CD4-positive, alpha-beta T cell treated with Interferon alpha-2 for 1 hour (primary cell): ENCODE measurements at regions not wholly inside any gene's neighbourhood (a gene's known extent, or its start where the extent isn't known, plus 50 kb on each side); places are given as distances from the start of the nearest gene placed in this dataset.
"Not testable (repeated sequence)": the region's sequence is repeated elsewhere in the genome, so short reads cannot be mapped to it uniquely, and the experiment has no call there.

Experiments used
- DNase-seq, 2 donors: peaks; one replicate each; pipeline ENCODE4 v3.0.0-alpha.2; 2020 to 2022

DNA sequence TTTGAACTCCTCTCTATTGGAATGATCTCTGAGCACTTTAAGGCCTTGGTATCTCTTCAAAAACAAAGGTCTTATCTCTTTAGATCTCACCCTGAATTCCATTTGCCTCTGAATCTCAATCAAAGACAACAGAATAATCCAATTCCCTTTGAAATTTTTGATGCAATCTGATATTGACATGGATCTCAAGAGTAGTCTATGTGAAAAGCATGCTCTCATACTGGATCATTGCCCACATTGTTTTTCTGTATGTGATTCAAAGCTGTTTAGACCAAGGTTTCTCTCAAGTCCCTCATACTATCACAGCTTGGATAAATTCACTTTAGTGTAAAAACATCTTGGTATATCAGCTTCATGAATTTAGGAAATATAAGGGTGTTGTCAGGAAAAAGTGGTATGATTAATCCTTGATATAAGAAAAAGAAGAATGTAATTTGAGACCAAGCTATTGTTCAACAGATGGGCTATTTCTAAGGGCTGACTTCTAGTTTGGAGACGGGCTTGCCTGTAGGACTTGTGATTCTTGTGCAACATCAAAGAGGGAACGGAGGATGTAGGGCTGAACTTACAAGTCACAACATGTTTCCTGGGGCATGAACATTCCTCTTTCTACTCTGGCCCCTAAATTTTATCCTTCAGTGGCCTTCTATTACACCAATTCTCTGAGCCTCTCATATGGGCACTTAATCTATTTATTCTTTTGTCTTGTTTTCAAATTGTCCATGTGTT lies 77.9 kb upstream of the CITED2 start:
- DNase-seq, result no peak

DNA sequence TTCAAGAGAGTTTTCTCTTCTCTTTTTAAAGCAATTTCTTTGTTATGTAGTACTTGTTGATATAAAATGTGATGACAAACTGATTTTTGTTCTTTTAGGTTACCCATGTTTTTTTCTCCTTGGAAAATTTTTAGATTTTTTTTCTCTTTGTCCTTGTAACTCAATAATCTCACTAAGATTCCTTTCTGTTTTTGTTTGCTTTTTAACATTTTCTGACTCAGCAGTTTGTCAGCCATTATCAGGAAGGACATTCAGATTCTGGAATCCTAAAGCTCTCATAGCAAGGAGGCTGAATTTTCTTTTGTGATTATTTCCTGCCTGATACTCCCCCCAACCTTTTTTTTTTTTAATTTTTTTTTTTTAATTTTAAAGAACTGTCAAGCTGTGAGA lies 75.2 kb upstream of the CITED2 start:
- no peak for DNase-seq

DNA sequence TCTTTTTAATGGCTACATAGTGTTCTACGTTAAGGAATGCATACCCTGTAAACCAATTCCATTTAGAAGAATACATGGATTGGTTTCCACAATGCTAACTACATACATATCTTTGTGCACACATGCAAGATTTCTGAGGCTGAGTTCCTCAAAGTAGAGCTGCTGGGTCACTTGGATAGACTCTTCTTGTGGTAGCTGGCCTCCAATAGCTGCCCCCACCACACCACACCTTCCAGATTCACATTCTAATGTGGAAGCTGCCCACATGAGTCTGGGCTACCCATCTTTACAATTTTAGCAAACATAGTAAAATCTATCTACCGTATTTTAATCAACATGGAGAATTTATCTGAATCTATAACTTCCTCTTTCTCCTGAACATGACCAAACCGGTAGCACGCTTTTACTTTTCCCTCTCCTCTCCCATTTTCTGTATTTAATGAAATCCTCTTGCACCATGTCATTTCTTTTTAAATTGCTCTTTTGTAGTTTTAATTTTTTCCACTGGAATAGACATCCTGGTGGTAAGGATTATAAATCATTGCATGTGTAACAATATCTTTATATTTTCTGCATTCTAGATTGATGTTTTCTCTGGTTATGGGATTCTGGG lies 74.7 kb upstream of the CITED2 start:
- DNase-seq, result no peak

GRCh38 chr6:139448051-139448649 lies 73.7 kb upstream of the CITED2 start:
- DNase-seq, result no peak

DNA sequence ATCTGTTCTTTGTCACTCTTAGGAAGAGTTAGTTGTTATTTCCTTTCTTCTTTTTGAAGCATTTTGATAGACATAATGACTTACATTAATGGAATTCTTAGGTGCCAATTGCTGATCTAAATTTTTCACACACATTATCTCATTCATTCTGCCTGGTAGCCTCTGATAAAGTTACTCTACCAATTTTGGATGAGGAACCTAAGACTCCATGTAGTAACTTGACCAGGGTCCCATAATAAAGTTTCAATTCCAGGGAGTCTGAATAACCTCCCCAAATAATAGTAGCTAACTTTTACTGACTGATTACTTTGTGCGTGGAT lies 73.2 kb upstream of the CITED2 start:
- no peak for DNase-seq

- no peak for DNase-seq
Measured at GRCh38 chr6:139446768-139447655, 72.6 kb upstream of the CITED2 start.

- no peak for DNase-seq
Measured at GRCh38 chr6:139446138-139446715, 71.8 kb upstream of the CITED2 start.

DNA sequence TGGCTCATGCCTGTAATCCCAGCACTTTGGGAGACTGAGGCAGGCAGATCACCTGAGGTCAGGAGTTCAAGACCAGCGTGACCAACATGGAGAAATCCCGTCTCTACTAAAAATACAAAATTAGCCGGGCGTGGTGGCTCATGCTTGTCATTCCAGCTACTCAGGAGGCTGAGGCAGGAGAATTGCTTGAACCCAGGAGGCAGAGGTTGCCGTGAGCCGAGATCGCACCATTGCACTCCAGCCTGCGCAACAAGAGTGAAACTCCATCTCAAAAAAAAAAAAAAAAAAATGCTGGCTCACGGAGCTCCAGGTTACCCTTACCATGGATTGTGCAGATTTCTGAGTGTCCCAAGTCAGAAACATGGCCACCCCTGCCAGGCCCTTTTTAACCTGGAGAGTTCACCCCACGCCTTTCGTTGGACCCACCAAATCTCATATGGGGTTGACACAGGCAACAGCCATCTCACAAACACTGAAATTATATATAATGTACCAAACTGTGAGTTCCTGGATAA lies 69.9 kb upstream of the CITED2 start:
- not testable (repeated sequence) for DNase-seq

GRCh38 chr6:139443231-139444112 lies 69.0 kb upstream of the CITED2 start:
- no peak for DNase-seq

DNA sequence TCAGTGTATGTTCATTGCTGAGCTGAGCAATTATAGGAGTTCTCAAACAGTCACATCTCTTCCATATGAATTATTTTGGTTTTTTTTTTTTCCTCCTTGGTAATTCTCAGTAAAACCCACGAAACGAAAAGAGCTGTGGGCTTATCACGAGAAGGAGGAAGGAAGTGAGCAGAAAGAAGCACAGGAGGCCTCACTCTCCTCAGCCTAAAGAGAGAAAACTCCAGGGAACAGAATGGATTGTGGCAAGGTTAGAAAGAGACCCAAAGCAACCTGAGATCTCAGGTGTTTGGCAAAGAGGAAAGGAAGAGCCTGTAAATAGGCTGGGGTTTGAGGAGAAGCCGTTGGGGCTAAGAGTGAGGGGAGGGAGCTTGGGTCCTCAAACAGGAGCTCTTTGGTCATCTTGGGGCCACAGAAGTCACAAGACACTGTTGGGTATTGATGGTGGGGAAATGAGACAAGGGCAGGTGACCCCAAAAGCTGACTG lies 67.8 kb upstream of the CITED2 start:
- no peak for DNase-seq

- no peak for DNase-seq
Measured at GRCh38 chr6:139439349-139439748, 64.9 kb upstream of the CITED2 start.

DNA sequence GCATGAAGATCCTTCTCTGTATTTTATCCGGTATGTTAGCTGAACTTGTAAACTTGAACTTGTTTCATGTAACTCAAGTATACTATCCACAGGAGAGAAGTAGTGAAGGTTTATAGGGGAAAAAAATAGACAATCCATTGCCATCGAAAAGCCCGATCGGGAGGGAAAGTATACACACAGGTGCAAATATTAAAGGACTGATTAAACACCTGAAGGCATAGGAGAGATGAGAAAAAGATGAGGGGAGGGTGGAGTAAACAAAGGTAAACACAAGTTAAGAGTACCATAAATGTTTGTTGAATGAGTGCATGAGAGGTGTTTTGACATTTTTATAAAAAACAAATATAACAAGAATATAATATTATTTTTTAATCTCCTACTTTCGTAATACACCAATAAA lies 64.3 kb upstream of the CITED2 start:
- no peak for DNase-seq

- DNase-seq, result no peak
Measured at GRCh38 chr6:139436957-139437348, 62.5 kb upstream of the CITED2 start.

GRCh38 chr6:139436200-139436956 lies 61.9 kb upstream of the CITED2 start:
- no peak for DNase-seq

DNA sequence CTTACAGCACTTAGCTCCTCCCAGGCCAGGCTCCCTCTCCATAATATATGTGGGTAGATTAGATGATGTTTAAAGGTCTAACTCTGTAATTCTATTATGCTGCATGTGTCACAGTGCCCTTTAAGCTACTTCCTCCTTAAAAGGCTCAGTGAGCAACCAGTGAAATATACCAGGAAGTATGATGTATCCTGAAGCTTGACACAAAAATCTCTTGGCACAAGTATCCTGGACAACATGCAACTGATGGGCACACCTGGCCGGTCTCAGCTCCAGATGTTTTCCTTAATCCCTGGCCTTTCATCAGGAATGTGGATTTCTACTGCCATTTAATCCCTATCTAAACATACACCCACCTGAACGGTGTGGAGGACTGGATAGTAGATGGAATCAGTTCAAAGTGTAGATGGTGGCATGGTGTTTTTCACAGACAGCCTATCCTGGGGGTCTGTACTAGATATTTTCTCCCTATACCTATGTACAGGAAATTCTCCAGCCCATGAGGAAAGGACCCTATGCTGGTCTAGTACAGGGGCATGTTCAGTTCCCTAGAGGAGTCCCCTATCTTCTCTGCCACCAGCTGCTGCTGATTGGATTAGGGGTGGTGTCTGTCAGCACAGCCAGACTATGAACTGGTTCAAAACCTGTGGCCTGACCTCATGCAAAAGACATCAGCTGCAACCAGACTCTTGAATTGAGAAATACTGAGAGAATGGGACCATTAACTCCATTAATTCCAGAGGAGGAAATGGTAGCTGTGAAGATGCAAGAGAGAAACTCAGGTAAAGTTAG lies 59.4 kb upstream of the CITED2 start:
- no peak for DNase-seq

DNA sequence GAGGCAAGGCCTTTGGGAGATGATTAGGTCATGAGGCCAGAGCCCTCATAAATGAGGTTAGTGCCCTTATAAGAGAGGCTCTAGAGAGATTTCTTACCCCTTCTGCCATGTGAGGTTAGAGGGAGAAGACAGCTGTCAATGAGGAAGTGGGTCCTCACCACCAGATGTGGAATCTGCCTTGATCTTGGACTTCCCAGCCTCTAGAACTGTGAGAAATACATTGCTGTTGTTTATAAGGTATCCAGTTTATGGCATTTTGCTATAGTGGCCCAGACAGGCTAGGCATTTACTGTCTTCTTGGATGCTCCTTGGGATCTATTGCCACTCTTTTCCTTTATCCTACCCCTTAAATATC lies 57.1 kb upstream of the CITED2 start:
- DNase-seq, result no peak

DNA sequence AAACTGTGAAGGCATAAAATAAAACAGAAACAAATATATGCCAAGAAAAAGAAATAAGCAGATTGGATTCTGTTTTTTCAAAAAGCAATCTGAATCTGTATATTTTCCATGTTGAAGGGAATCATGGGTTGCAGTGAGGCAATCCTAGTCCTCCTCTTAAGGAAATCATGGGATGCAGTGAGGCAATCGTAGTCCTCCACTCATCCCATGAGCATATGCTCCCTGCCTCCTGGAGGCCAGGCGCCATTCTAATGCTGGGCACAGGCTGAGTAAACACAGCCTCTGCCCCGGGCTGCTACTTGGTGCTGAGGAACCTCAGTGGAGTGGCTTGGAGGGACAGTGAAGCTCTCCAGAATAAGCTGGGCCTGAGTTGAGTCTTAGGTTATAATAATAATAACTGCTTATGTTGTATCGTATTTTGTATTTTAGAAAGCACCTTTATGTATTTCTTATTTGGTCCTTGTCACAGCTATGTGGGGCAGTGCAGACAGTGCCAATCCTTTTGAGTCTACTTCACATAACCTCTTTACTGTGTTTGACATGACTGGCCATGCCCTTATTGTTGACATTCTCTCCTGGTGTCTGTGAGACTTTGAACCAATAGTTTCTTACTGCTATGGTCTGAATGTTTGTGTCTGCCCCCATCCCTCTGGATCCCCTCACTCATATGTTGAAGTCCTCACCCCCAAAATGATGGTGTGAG lies 56.6 kb upstream of the CITED2 start:
- no peak for DNase-seq

DNA sequence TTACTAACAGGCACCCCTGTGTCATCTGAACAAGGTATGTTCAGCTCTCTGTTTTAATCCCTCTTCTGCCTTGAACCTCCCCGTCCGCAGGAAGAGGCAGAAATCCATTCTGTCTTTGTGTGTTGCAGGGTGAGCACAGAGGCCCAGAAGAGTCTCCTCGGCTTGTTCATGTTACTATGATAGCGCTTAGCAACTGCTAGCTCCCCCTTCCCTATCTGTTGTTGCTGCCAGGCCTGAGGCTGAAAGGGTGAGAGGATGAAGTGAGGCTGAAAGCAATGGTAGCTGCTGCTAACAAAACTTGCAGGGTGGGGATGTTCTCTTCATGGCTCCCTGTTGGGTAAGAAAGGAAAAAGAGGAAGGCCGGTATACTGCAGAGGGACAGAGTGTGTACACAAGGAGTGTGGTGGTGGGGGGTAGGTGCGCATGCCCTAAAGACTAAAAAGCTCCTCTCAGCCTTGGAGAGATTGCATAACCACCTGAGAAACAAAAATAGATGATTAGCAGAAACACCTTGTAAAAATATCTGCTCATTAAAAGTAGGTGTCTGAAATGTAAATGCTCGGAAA lies 55.2 kb upstream of the CITED2 start:
- DNase-seq, result no peak

DNA sequence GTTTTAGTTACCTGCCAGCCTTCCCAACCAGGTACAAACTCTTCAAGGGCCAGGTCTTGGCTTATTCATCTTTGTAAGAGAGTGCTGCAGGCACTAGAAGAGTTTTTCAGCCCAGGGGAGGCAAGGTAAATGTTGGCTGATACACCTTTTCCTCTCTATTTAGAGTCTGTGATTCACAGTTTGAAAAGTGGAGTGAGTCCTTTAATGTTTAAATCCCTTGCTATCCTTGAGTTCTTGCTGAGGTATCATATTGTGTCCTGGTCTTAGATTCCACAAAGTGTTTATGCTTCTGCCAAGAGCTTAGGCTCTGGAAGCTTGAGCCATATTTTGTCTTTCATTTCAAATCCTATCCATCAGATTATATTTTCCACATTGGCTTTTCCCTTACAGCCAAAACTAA lies 52.8 kb upstream of the CITED2 start:
- no peak for DNase-seq
